ENCODE measurements at regions not wholly inside any gene's neighbourhood (a gene's known extent, or its start where the extent isn't known, plus 50 kb on each side); places are given as distances from the start of the nearest gene placed in this dataset.

- ChIA-PET POLR2A (interaction anchor here (0.6 kb wide), 1 partner anchor 105 kb away, joined by 3 read pairs; no protein-coding TSS in a partner anchor), CTCF (interaction anchor here (0.6 to 0.7 kb wide), 2 partner anchors 30 to 807 kb away, joined by 3 to 4 read pairs; no protein-coding TSS in a partner anchor)
- Mint-ChIP-seq H3K36me3 (ENCODE audit: insufficient read depth, unreplicated experiment) (no peaks in the 10 kb centered on the region), H3K27ac (ENCODE audit: low read depth, unreplicated experiment) (no peak overlapping the region), H3K27me3 (ENCODE audit: insufficient read depth, unreplicated experiment) (peaks cover 21% of the 10 kb centered on the region), H3K4me1 (ENCODE audit: insufficient read depth, unreplicated experiment) (no peaks in the 10 kb centered on the region), H3K4me3 (ENCODE audit: unreplicated experiment) (no peak overlapping the region), H3K9me3 (ENCODE audit: unreplicated experiment) (peaks cover 10% of the 10 kb centered on the region)
- TF ChIP-seq CTCF (IDR thresholded peaks at IDR 0.05; ENCODE audit: unreplicated experiment) = no peak
- intact Hi-C loops (cut with micrococcal nuclease) = no loop called here
- BruUV-seq (replicated peaks) = no TSS peak
- DNase-seq (ENCODE audit: unreplicated experiment) = no peak
Measured at GRCh38 chr4:75158451-75158850, 225.5 kb downstream of the PARM1 start.

- ChIA-PET POLR2A (no interaction called here), CTCF (no interaction called here)
- Mint-ChIP-seq H3K27me3 (ENCODE audit: insufficient read depth, unreplicated experiment) (no peaks in the 10 kb centered on the region), H3K27ac (ENCODE audit: low read depth, unreplicated experiment) (no peak overlapping the region), H3K4me1 (ENCODE audit: insufficient read depth, unreplicated experiment) (no peaks in the 10 kb centered on the region), H3K36me3 (ENCODE audit: insufficient read depth, unreplicated experiment) (no peaks in the 10 kb centered on the region), H3K9me3 (ENCODE audit: unreplicated experiment) (peaks cover 10% of the 10 kb centered on the region), H3K4me3 (ENCODE audit: unreplicated experiment) (no peak overlapping the region)
- no peak for TF ChIP-seq CTCF (IDR thresholded peaks at IDR 0.05; ENCODE audit: unreplicated experiment)
- no peak for DNase-seq (ENCODE audit: unreplicated experiment)
- intact Hi-C loops (cut with micrococcal nuclease) = no loop called here
- BruUV-seq (replicated peaks) = no TSS peak
Measured at GRCh38 chr4:75154994-75155393, 222.1 kb downstream of the PARM1 start.

DNA sequence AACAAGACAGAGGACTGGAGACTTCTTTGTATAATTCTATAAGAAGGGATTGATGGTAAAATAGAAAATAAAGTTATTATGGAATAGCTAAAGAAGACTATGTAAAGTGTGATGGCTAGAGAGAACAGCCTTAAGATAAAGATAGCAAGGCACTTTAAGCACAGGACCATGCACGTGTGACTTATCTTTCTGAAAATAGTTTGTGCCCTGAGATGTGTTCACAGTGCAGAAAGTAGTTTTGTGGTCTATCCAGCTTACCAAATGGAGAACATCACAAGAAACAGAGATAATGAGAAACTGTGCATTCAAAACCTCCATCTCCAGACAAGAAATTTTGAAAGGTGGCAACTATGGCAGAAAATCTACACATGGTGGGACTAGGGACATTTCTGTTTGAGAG lies 213.3 kb downstream of the PARM1 start:
- Mint-ChIP-seq H3K36me3 (ENCODE audit: insufficient read depth, unreplicated experiment) (no peaks in the 10 kb centered on the region), H3K27ac (ENCODE audit: low read depth, unreplicated experiment) (no peak overlapping the region), H3K4me1 (ENCODE audit: insufficient read depth, unreplicated experiment) (no peaks in the 10 kb centered on the region), H3K27me3 (ENCODE audit: insufficient read depth, unreplicated experiment) (no peaks in the 10 kb centered on the region), H3K4me3 (ENCODE audit: unreplicated experiment) (no peak overlapping the region), H3K9me3 (ENCODE audit: unreplicated experiment) (no peaks in the 10 kb centered on the region)
- no peak for TF ChIP-seq CTCF (IDR thresholded peaks at IDR 0.05; ENCODE audit: unreplicated experiment)
- CTCF ChIA-PET = no interaction called here
- no TSS peak for BruUV-seq (replicated peaks)
- POLR2A ChIA-PET = interaction anchor here (0.7 kb wide), 1 partner anchor 613 kb away, joined by 3 read pairs; no protein-coding TSS in a partner anchor
- DNase-seq (ENCODE audit: unreplicated experiment) = no peak
- intact Hi-C loops (cut with micrococcal nuclease) = no loop called here

GRCh38 chr4:75144475-75144874 lies 211.6 kb downstream of the PARM1 start:
- H3K27ac Mint-ChIP-seq (ENCODE audit: low read depth, unreplicated experiment) = no peak overlapping the region
- intact Hi-C loops (cut with micrococcal nuclease) = no loop called here
- CTCF ChIA-PET = interaction anchor here (1.0 kb wide), 1 partner anchor 38 kb away, joined by 4 read pairs; no protein-coding TSS in a partner anchor
- H3K4me1 Mint-ChIP-seq (ENCODE audit: insufficient read depth, unreplicated experiment) = no peaks in the 10 kb centered on the region
- H3K4me3 Mint-ChIP-seq (ENCODE audit: unreplicated experiment) = no peak overlapping the region
- DNase-seq (ENCODE audit: unreplicated experiment) = no peak
- H3K36me3 Mint-ChIP-seq (ENCODE audit: insufficient read depth, unreplicated experiment) = no peaks in the 10 kb centered on the region
- H3K9me3 Mint-ChIP-seq (ENCODE audit: unreplicated experiment) = no peaks in the 10 kb centered on the region
- no TSS peak for BruUV-seq (replicated peaks)
- POLR2A ChIA-PET = no interaction called here
- H3K27me3 Mint-ChIP-seq (ENCODE audit: insufficient read depth, unreplicated experiment) = no peaks in the 10 kb centered on the region
- no peak for TF ChIP-seq CTCF (IDR thresholded peaks at IDR 0.05; ENCODE audit: unreplicated experiment)
